ENCODE measurements at regions not wholly inside any gene's neighbourhood (a gene's known extent, or its start where the extent isn't known, plus 50 kb on each side); places are given as distances from the start of the nearest gene placed in this dataset.
"Not testable (repeated sequence)": the region's sequence is repeated elsewhere in the genome, so short reads cannot be mapped to it uniquely, and the experiment has no call there.

DNA sequence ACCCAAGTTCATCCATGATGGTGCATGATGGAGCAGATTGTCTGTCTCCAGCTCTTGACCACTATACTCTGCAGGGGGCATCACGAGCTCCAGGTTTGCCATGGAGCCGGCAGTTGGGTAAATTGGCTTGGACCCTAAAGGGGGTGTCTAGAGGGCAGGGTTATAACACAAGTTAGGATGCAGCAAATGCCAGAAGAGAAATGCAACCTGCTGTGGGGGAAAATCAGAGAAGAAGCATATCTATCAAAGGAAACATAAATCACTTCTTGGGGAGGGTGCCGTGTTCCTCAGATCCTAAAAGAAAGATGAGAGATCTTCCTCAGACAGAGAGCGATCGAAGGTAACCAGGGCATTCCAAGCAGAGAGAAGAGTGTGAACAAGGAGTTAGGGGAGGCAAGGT, 334.9 kb downstream of the C12orf75 start:
- DNase-seq: no peak
- H3K4me1 Mint-ChIP-seq: no peaks in the 10 kb centered on the region
- no peak overlapping the region for H3K27ac Mint-ChIP-seq
- H3K27me3 Mint-ChIP-seq: no peaks in the 10 kb centered on the region
- H3K9me3 Mint-ChIP-seq: peaks cover 7 to 9% of the 10 kb centered on the region in 2 donors
- no peak overlapping the region for H3K4me3 Mint-ChIP-seq
- H3K36me3 Mint-ChIP-seq: no peaks in the 10 kb centered on the region
- ATAC-seq (replicated peaks): no peak

DNA sequence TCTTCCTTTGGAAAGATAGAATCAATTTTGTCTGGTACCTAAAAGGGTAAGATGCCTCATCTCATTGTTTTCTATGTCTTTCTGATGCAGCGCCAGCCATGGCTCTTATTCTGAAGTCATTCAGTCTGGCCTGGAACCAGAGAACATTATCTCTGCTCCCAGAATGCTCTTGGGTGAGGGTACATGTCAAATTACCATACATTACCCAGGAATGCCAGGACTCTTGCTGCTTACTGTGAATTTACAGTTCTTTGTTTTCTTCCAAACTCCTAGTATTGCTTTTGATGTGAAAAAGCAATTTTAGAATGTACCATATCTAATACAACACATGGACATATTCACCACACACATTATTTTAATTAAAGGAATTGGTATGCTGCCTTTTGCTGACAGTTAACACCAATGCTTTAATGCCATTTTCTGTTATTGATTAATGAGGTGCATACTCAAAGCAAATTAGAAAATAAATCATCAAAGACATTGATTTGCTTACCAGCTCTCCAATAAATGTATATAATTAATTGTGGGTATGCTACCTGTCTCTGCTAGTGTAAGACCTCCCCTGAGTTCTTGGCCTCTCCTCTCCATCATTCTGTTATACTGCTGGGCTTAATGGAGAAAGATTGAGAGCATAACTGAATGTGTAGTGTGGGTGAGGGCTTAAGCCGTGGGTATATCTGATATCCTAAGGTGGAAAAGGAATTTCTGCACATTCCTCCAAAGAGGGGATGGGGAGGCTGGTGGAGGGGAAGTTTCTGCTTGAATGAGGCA, 337.7 kb downstream of the C12orf75 start:
- H3K4me1 Mint-ChIP-seq: no peaks in the 10 kb centered on the region
- no peaks in the 10 kb centered on the region for H3K27me3 Mint-ChIP-seq
- H3K9me3 Mint-ChIP-seq: peaks cover 7 to 14% of the 10 kb centered on the region in 2 donors
- no peaks in the 10 kb centered on the region for H3K36me3 Mint-ChIP-seq
- no peak overlapping the region for H3K27ac Mint-ChIP-seq
- DNase-seq: no peak
- no peak overlapping the region for H3K4me3 Mint-ChIP-seq
- no peak for ATAC-seq (replicated peaks)

- Mint-ChIP-seq H3K4me3 (no peak overlapping the region), H3K27ac (no peak overlapping the region), H3K9me3 (peaks cover 9 to 14% of the 10 kb centered on the region in 2 donors)
Observed at GRCh38 chr12:105670672-105671071, 340.2 kb downstream of the C12orf75 start.

DNA sequence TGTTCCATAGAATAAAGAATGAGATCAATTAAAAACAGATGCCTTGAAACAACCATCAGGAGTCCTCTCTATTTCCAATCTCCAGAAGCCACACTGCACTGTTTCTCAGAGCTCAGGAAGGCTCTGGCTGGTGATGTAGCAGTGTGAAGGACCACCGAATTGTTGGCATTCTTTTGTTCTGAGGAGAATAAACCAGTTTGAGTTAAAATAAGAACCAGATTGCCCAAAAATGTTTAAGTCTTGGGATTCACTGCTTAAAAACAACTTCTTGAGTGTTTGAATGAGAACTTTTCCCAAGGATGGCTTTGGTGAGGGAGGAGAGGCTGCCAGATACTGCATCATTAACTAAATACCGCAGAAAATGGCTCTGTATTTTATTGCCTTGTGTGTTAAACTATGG, 341.2 kb downstream of the C12orf75 start:
- Mint-ChIP-seq H3K27me3 (peaks cover 3 to 7% of the 10 kb centered on the region in 2 donors), H3K4me3 (no peak overlapping the region), H3K27ac (no peak overlapping the region), H3K9me3 (peaks cover 11 to 14% of the 10 kb centered on the region in 2 donors), H3K36me3 (no peaks in the 10 kb centered on the region), H3K4me1 (no peaks in the 10 kb centered on the region)
- no peak for ATAC-seq (replicated peaks)
- no peak for DNase-seq

More at GRCh38 chr12:105670672-105671071, 340.2 kb downstream of the C12orf75 start:
- DNase-seq: no peak
- no peak for ATAC-seq (replicated peaks)
- H3K4me1 Mint-ChIP-seq: no peaks in the 10 kb centered on the region
- no peaks in the 10 kb centered on the region for H3K36me3 Mint-ChIP-seq
- H3K27me3 Mint-ChIP-seq: peaks cover 0 to 4% of the 10 kb centered on the region in 2 donors

DNA sequence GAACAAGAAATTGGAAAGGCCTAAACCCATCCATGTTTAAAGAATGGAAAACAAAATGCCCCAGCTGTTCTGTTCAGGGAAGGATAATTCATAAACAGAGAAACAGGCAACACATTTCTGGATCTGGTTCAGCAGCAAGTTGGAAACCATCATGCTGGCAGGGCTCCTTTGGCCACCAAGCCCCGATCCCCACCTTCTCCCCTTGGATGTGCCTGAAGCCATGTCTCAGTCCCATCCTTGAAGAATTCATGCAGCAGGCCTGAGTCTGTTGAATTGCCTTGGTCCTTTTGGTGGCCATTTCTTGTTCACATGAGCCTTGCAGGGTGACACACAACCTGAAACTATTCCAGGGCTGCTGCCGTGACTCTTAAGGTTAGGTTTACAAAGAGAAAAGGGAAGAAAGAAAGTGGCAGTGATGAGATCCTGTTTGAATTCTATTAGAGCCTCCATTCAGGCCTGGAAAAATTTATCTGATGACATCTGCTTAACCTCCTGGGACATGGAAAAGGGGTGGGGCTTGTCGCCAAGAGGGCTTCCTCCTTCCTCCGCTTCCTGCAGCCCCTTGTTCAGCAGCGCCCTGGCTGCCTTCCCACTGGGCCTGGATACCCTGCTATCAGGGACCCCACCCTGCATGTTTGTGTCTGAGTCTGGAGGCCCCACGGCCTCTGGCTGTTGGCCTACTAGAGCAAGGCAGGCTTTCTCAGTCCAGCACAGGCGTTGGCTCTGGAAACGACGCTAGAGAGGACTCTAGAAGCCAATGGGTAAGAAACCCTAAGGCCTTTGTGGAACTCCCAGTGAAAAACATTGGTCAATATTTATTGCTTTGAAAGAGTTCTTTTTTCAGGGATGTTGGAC, 341.9 kb downstream of the C12orf75 start:
- Mint-ChIP-seq H3K4me1 (no peaks in the 10 kb centered on the region), H3K36me3 (no peaks in the 10 kb centered on the region)

GRCh38 chr12:105674871-105675699, 344.6 kb downstream of the C12orf75 start:
- Mint-ChIP-seq H3K36me3 (no peaks in the 10 kb centered on the region), H3K9me3 (peaks cover 4% of the 10 kb centered on the region in 2 donors), H3K27ac (no peak overlapping the region), H3K27me3 (peaks cover 4 to 8% of the 10 kb centered on the region in 2 donors), H3K4me3 (no peak overlapping the region), H3K4me1 (no peaks in the 10 kb centered on the region)
- DNase-seq (no peak), ATAC-seq (replicated peaks) (no peak)

More for the DNA sequence above, 341.9 kb downstream of the C12orf75 start:
- no peak for ATAC-seq (replicated peaks)
- DNase-seq: no peak
- Mint-ChIP-seq H3K27me3 (peaks cover 4 to 8% of the 10 kb centered on the region in 2 donors), H3K9me3 (peaks cover 11 to 14% of the 10 kb centered on the region in 2 donors), H3K27ac (peak overlapping the region; percentile 32), H3K4me3 (no peak overlapping the region)

GRCh38 chr12:105676694-105677093, 346.2 kb downstream of the C12orf75 start:
- Mint-ChIP-seq H3K27me3 (peaks cover 4 to 8% of the 10 kb centered on the region in 2 donors), H3K9me3 (peaks cover 0 to 4% of the 10 kb centered on the region in 2 donors), H3K27ac (no peak overlapping the region), H3K4me1 (no peaks in the 10 kb centered on the region), H3K4me3 (no peak overlapping the region), H3K36me3 (no peaks in the 10 kb centered on the region)
- no peak for DNase-seq
- ATAC-seq (replicated peaks): no peak

DNA sequence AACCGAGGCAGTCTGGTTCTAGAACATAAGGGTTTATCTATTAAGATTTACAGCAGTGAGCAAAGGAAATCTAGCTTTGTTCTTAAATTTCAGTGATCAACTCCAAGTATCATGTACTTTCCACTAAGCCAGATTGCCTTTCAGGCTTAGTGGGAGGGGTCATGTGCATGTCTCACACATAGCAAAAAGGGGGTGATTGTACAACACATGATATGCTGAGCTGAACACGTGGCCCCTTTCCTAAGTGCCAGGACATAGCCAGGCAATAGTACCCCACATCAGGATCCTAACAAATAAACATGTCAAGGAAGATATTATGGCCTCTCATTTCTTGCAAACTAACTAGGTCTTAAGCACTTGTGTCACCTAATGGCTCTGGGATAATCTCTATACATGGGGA, 347.2 kb downstream of the C12orf75 start:
- no peak for ATAC-seq (replicated peaks)
- Mint-ChIP-seq H3K36me3 (no peaks in the 10 kb centered on the region), H3K27me3 (peaks cover 4 to 8% of the 10 kb centered on the region in 2 donors), H3K4me3 (no peak overlapping the region), H3K27ac (no peak overlapping the region), H3K4me1 (no peaks in the 10 kb centered on the region), H3K9me3 (peaks cover 0 to 4% of the 10 kb centered on the region in 2 donors)
- no peak for DNase-seq

- H3K4me3 Mint-ChIP-seq: no peak overlapping the region
- no peaks in the 10 kb centered on the region for H3K4me1 Mint-ChIP-seq
- ATAC-seq (replicated peaks): no peak
- H3K27me3 Mint-ChIP-seq: peaks cover 4% of the 10 kb centered on the region in 2 donors
- H3K9me3 Mint-ChIP-seq: peaks cover 3 to 5% of the 10 kb centered on the region in 2 donors
- no peak for DNase-seq
- no peaks in the 10 kb centered on the region for H3K36me3 Mint-ChIP-seq
- H3K27ac Mint-ChIP-seq: no peak overlapping the region
Observed at GRCh38 chr12:105679982-105680381, 349.5 kb downstream of the C12orf75 start.

GRCh38 chr12:105681341-105681740, 350.9 kb downstream of the C12orf75 start:
- ATAC-seq (replicated peaks): no peak
- no peaks in the 10 kb centered on the region for H3K36me3 Mint-ChIP-seq
- DNase-seq: no peak
- no peaks in the 10 kb centered on the region for H3K4me1 Mint-ChIP-seq
- peaks cover 3 to 5% of the 10 kb centered on the region in 2 donors for H3K9me3 Mint-ChIP-seq
- H3K4me3 Mint-ChIP-seq: no peak overlapping the region
- peaks cover 4% of the 10 kb centered on the region in 2 donors for H3K27me3 Mint-ChIP-seq
- H3K27ac Mint-ChIP-seq: no peak overlapping the region

DNA sequence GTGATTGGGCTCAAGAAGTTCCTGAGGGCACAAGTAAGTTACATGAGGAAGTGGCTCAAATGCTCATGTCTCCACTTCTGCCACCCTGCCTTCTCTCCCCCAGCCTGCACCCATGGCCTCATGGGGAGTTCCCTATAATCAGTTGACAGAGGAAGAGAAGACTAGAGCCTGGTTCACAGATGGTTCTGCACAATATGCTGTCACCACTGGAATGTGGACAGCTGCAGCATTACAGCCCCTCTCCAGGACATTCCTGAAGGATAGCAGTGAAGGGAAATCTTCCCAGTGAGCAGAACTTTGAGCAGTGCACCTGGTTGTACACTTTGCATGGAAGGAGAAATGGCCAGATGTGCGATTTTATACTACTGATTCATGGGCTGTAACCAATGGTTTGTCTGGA, 352.3 kb downstream of the C12orf75 start:
- not testable (repeated sequence) for H3K27me3 Mint-ChIP-seq; H3K27ac Mint-ChIP-seq; DNase-seq; H3K36me3 Mint-ChIP-seq; H3K9me3 Mint-ChIP-seq; H3K4me3 Mint-ChIP-seq; ATAC-seq (replicated peaks); H3K4me1 Mint-ChIP-seq

- not testable (repeated sequence) for H3K36me3 Mint-ChIP-seq; ATAC-seq (replicated peaks); H3K4me3 Mint-ChIP-seq; H3K4me1 Mint-ChIP-seq; H3K9me3 Mint-ChIP-seq; H3K27ac Mint-ChIP-seq; DNase-seq; H3K27me3 Mint-ChIP-seq
Observed at GRCh38 chr12:105683836-105684235, 353.3 kb downstream of the C12orf75 start.

DNA sequence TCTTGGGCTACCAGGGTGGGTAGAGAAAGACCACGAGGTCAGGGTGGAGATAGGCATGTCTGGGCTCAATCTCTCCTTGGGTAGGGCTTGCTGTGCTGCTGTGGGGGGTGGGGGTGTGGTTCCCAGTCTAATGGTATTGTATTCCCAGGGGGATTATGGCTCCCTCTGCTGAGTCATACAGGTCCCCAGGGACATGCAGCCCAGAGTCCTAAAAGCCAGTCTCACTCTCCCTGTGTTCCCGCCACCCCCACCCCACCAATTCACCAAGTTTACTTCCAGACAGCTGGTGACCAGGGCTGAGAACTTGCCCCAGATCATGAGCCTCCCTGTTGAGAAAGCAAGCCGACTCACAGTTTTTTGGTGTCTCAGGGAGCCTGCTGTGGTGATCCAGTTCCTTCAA, 367.6 kb downstream of the C12orf75 start:
- Mint-ChIP-seq H3K4me1 (no peaks in the 10 kb centered on the region), H3K36me3 (no peaks in the 10 kb centered on the region), H3K27me3 (peaks cover 4 to 15% of the 10 kb centered on the region in 2 donors), H3K4me3 (no peak overlapping the region), H3K9me3 (peaks cover 8 to 9% of the 10 kb centered on the region in 2 donors), H3K27ac (no peak overlapping the region)
- no peak for DNase-seq
- ATAC-seq (replicated peaks): no peak

- peaks cover 8 to 9% of the 10 kb centered on the region in 2 donors for H3K9me3 Mint-ChIP-seq
Observed at GRCh38 chr12:105699209-105699608, 368.7 kb downstream of the C12orf75 start.

More at GRCh38 chr12:105699209-105699608, 368.7 kb downstream of the C12orf75 start:
- DNase-seq (no peak), ATAC-seq (replicated peaks) (no peak)
- H3K4me1 Mint-ChIP-seq: no peaks in the 10 kb centered on the region
- H3K36me3 Mint-ChIP-seq: no peaks in the 10 kb centered on the region
- H3K27ac Mint-ChIP-seq: no peak overlapping the region
- no peak overlapping the region for H3K4me3 Mint-ChIP-seq
- peaks cover 4 to 15% of the 10 kb centered on the region in 2 donors for H3K27me3 Mint-ChIP-seq
